BLaER1 treated with 17β-estradiol and CSF1 and Interleukin-3, amounts not matched to agents 10 nM and 100 nM (cell line): ENCODE measurements at regions not wholly inside any gene's neighbourhood (a gene's known extent, or its start where the extent isn't known, plus 50 kb on each side); places are given as distances from the start of the nearest gene placed in this dataset.
A peak's percentile ranks its signal among the peaks of the same experiment; 100 is the strongest.

ENCODE experiments used
- H3K27ac ChIP-seq, 11 experiments: shearing (Covaris generic); formaldehyde crosslinking; 2 replicates each; pipeline ENCODE4 v1.8.1; 2022
- H3K27me3 ChIP-seq, 11 experiments: shearing (Covaris generic); formaldehyde crosslinking; 2 replicates each; pipeline ENCODE4 v1.8.1; 2022
- H3K36me3 ChIP-seq, 11 experiments: shearing (Covaris generic); formaldehyde crosslinking; 2 replicates each; pipeline ENCODE4 v1.8.1; 2022
- H3K4me1 ChIP-seq, 10 experiments: shearing (Covaris generic); formaldehyde crosslinking; 2 replicates each; pipeline ENCODE4 v1.8.1; 2022
- H3K4me2 ChIP-seq, 11 experiments: shearing (Covaris generic); formaldehyde crosslinking; 2 replicates each; pipeline ENCODE4 v1.8.1; 2022
- H3K4me3 ChIP-seq, 10 experiments: shearing (Covaris generic); formaldehyde crosslinking; 2 replicates each; pipeline ENCODE4 v1.8.1; 2022
- H3K9ac ChIP-seq, 11 experiments: shearing (Covaris generic); formaldehyde crosslinking; 2 replicates each; pipeline ENCODE4 v1.8.1; 2022
- H3K9me3 ChIP-seq, 11 experiments: shearing (Covaris generic); formaldehyde crosslinking; replicated peaks in 1 of 11; 2 replicates each; pipeline ENCODE4 v1.8.1; 2022
- H4K20me1 ChIP-seq, 11 experiments: shearing (Covaris generic); formaldehyde crosslinking; 2 replicates each; pipeline ENCODE4 v1.8.1; 2022
- Cebpa-rat ChIP-seq, 11 experiments: shearing (Covaris generic); IDR thresholded peaks; 2 replicates each; pipeline ENCODE4 v1.8.1; 2022

DNA sequence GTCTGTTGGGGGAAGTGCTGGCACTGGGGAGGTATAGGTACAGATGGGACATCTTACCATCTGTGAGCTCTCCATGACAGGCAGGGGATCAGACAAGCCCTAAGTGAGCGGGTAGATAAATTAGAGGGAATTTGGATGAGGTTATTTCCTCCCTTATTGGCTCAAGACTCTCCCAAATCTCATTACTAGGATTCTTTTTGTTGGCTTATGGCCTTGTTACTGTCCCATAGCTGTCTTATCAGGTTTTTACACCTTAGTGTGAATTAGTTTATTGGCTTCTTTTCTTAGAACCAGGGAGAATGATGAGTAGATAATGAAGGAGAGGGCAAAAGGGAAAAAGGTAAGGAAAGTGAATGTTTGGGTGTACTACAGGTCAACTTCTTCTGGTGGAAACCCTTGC is 191.1 kb upstream of the PRICKLE1 start:
- H3K4me3 ChIP-seq, result no peak overlapping the region
- no peak for TF ChIP-seq Cebpa-rat (IDR thresholded peaks at IDR 0.05)
- no peaks in the 10 kb centered on the region for H4K20me1 ChIP-seq
- H3K27ac ChIP-seq, result peak overlapping the region in 1 of 11 experiments; percentile 53; a peak in 1 of 22 replicates
- H3K9ac ChIP-seq, result no peak overlapping the region
- H3K4me2 ChIP-seq, result no peak overlapping the region
- H3K4me1 ChIP-seq, result peaks cover 0 to 15% (median 12%) of the 10 kb centered on the region in 10 experiments; a peak in 16 of 20 replicates
- H3K9me3 ChIP-seq, result no peaks in the 10 kb centered on the region
- H3K36me3 ChIP-seq, result no peaks in the 10 kb centered on the region
- H3K27me3 ChIP-seq, result no peaks in the 10 kb centered on the region

DNA sequence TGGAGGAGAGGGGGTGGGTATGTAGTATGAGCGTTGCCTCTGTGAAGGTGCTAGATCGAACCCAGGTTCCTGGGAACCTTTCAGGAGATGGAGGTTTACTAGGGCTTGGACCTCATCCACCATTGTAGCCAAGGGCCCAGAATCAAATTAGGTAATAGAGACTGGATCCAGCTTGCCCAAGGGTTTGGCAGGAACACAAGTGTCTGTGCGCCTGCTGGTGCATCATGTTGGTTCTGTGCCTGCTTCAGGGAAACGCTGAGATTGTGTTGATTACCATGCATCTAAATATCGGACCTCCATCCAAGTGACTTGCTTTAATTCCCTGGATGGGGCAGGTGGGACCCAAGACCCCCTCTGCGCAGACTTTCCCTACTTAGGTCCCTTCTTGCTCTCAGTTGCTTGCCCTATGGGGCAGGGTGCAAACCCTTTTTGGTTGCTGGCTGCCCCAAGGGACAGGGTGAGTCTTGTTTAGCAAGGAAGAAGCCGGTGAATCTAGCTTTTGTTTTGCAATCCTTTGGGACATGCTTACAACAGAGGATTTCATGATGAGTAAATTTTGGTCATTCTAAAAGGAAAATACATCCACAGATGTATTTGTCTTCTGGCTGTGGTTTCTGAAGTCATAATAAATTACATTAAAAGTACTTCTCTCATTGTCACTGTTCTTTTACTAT is 189.8 kb upstream of the PRICKLE1 start:
- peaks cover 0 to 15% (median 12%) of the 10 kb centered on the region in 10 experiments; a peak in 16 of 20 replicates for H3K4me1 ChIP-seq
- no peak overlapping the region for H3K9ac ChIP-seq
- no peaks in the 10 kb centered on the region for H4K20me1 ChIP-seq
- H3K4me2 ChIP-seq, result peak overlapping the region; percentile 2 to 64 (median 46); a peak in 19 of 22 replicates
- no peaks in the 10 kb centered on the region for H3K9me3 ChIP-seq
- no peak for TF ChIP-seq Cebpa-rat (IDR thresholded peaks at IDR 0.05)
- H3K27me3 ChIP-seq, result no peaks in the 10 kb centered on the region
- H3K27ac ChIP-seq, result peak overlapping the region in 6 of 11 experiments; percentile 18 to 60 (median 40); a peak in 7 of 22 replicates
- H3K36me3 ChIP-seq, result no peaks in the 10 kb centered on the region
- no peak overlapping the region for H3K4me3 ChIP-seq

DNA sequence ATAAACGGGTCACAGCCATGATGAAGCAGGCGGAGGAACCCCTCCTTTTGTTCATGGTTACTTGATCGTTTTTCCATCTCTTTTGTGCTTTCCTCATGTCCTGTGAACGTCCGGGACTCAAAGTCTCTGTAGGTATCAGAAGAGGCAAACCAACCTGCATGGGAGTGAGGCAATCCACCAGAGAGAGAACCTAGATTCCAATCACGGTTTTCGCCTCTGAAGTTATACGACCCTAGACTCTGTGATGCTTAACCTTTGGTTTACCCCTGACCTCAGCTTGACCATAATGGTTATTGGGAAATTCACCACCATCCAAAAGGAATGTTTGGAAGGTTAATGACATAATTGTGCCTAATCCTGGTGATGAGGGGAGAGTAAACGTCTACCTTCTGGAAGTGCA is 186.8 kb upstream of the PRICKLE1 start:
- Histone ChIP-seq H3K4me3 (no peak overlapping the region), H3K27ac (no peak overlapping the region), H4K20me1 (no peaks in the 10 kb centered on the region), H3K4me1 (peaks cover 0 to 15% (median 12%) of the 10 kb centered on the region in 10 experiments; a peak in 16 of 20 replicates), H3K9ac (no peak overlapping the region), H3K9me3 (peaks cover 0 to 4% (median 0%) of the 10 kb centered on the region in 11 experiments; a peak in 1 of 22 replicates), H3K27me3 (no peaks in the 10 kb centered on the region), H3K4me2 (no peak overlapping the region), H3K36me3 (no peaks in the 10 kb centered on the region)
- no peak for TF ChIP-seq Cebpa-rat (IDR thresholded peaks at IDR 0.05)

DNA sequence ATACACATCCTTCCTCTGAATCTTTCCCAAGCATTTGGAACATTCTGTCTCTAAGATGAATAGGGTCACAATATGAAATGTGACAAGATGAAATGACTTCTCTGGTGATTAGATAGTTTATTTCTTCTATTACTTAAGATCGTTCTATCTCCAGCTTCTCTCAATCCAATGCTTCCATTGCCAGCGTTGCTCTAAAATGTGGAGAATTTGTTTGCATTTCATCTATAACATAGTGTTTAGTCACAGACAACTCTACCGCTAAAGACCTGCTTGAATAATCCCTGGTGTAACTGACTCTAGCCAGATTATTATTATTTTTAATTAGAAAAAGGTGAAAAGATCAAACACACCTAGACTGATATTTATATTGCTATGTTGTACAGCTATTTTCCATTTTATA is 184.7 kb upstream of the PRICKLE1 start:
- TF ChIP-seq Cebpa-rat (IDR thresholded peaks at IDR 0.05), result no peak
- Histone ChIP-seq H3K4me2 (no peak overlapping the region), H3K9ac (no peak overlapping the region), H4K20me1 (no peaks in the 10 kb centered on the region), H3K4me3 (no peak overlapping the region), H3K36me3 (no peaks in the 10 kb centered on the region), H3K9me3 (peaks cover 0 to 12% (median 0%) of the 10 kb centered on the region in 11 experiments; a peak in 1 of 22 replicates), H3K27me3 (no peaks in the 10 kb centered on the region), H3K27ac (no peak overlapping the region), H3K4me1 (peaks cover 0 to 4% (median 3%) of the 10 kb centered on the region in 10 experiments; a peak in 13 of 20 replicates)

DNA sequence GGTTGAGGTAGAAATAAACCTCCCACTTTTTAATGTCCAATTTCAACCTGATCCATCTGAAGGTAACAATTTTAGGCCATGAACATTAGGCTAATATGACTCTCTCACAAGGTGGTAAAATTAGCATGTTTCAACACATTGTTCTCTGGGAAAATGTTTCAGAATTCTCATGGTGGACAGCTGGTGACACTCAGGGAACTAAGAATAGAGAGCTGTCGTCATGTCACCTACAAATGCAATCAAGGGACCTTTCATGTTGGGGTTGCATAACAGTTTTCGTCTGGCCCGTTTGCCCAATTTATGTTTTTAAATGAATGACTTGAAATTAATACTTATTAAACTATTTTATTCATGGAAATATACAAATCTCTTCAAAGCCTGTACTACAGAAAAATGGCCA is 180.7 kb upstream of the PRICKLE1 start:
- H3K4me3 ChIP-seq, result no peak overlapping the region
- H3K4me2 ChIP-seq, result no peak overlapping the region
- no peaks in the 10 kb centered on the region for H3K27me3 ChIP-seq
- H3K4me1 ChIP-seq, result no peaks in the 10 kb centered on the region
- no peak overlapping the region for H3K9ac ChIP-seq
- H3K36me3 ChIP-seq, result no peaks in the 10 kb centered on the region
- H3K9me3 ChIP-seq, result peaks cover 0 to 12% (median 0%) of the 10 kb centered on the region in 11 experiments; a peak in 1 of 22 replicates
- H4K20me1 ChIP-seq, result no peaks in the 10 kb centered on the region
- no peak for TF ChIP-seq Cebpa-rat (IDR thresholded peaks at IDR 0.05)
- no peak overlapping the region for H3K27ac ChIP-seq

DNA sequence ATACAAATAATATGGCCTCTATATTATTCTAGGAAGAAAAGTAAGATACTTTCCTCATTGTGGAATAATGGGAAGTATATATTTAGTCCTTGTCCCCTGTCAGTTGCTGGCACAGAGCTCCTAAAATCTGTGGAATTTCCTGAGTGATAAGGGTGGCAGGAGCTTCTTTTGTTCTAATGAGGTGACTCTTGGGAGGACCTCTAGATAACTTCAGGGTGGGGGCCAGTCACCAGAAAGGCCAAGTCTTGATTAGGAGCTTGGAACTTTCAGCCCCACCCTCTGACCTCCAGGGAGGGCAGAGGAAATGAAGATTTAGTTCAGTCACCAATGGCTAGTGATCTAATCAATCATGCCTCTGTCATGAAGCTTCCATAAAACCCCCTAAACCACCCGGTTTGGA is 179.9 kb upstream of the PRICKLE1 start:
- H3K4me2 ChIP-seq, result no peak overlapping the region
- H3K4me3 ChIP-seq, result no peak overlapping the region
- no peak overlapping the region for H3K27ac ChIP-seq
- H4K20me1 ChIP-seq, result no peaks in the 10 kb centered on the region
- no peaks in the 10 kb centered on the region for H3K36me3 ChIP-seq
- H3K4me1 ChIP-seq, result no peaks in the 10 kb centered on the region
- no peaks in the 10 kb centered on the region for H3K27me3 ChIP-seq
- no peak overlapping the region for H3K9ac ChIP-seq
- no peak for TF ChIP-seq Cebpa-rat (IDR thresholded peaks at IDR 0.05)
- peaks cover 0 to 12% (median 0%) of the 10 kb centered on the region in 11 experiments; a peak in 1 of 22 replicates for H3K9me3 ChIP-seq

DNA sequence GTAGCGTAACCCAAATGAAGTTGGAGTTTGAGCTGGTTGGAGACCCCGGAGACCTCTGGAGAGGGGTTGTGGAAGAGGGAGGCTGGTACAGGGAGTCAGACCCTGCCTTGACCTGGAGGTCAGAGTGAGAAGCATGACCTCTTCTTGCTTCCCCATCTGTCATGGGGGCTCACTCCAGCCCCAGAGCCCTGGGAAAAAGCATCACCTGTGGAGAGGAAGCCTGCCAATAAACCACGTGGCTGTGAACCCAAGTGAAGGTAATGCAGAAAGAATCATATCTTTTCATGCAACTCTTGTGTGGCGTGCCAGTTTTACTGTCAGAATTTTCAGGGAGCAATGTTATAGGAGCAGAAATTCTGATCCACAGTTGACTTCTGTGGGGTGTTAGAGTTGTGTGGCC is 178.5 kb upstream of the PRICKLE1 start:
- Histone ChIP-seq H3K27ac (no peak overlapping the region), H4K20me1 (no peaks in the 10 kb centered on the region), H3K27me3 (no peaks in the 10 kb centered on the region), H3K9me3 (peaks cover 0 to 12% (median 0%) of the 10 kb centered on the region in 11 experiments; a peak in 1 of 22 replicates), H3K4me3 (no peak overlapping the region), H3K36me3 (no peaks in the 10 kb centered on the region), H3K4me1 (no peaks in the 10 kb centered on the region), H3K9ac (no peak overlapping the region), H3K4me2 (no peak overlapping the region)
- TF ChIP-seq Cebpa-rat (IDR thresholded peaks at IDR 0.05), result no peak

DNA sequence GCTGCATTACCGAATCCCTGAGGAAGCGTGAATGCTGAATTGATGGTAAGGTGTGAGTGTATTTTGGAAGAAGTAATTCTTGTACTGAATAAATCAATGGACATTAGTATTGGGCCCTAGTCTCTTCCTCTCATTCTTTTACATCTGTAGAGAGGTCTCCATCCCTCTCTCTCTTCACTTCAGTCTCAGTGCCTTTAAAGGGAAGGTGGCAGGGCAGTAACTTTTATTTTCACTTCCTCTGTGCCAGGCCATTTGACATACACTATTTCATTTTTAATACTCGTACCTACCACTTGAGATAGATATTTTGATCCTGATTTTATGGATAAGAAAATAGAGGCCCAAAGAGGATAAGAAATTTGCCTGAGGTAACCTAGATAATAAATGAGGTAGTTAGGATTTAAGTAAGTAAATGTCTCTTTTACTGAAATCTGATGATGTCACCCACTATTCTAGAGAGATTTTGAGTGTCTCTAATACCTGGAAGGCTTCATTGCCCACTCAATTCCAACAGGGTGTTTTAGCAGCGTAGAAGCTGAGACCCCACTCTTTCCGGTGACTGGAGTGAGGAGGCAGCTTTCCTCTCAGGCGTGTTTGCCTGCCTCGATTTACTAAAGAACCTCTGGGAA is 177.9 kb upstream of the PRICKLE1 start:
- no peaks in the 10 kb centered on the region for H3K4me1 ChIP-seq
- H3K9ac ChIP-seq, result no peak overlapping the region
- H3K27ac ChIP-seq, result no peak overlapping the region
- H3K36me3 ChIP-seq, result no peaks in the 10 kb centered on the region
- H3K27me3 ChIP-seq, result no peaks in the 10 kb centered on the region
- H3K9me3 ChIP-seq, result peaks cover 0 to 12% (median 0%) of the 10 kb centered on the region in 11 experiments; a peak in 1 of 22 replicates
- H3K4me2 ChIP-seq, result no peak overlapping the region
- no peak overlapping the region for H3K4me3 ChIP-seq
- H4K20me1 ChIP-seq, result no peaks in the 10 kb centered on the region
- no peak for TF ChIP-seq Cebpa-rat (IDR thresholded peaks at IDR 0.05)

DNA sequence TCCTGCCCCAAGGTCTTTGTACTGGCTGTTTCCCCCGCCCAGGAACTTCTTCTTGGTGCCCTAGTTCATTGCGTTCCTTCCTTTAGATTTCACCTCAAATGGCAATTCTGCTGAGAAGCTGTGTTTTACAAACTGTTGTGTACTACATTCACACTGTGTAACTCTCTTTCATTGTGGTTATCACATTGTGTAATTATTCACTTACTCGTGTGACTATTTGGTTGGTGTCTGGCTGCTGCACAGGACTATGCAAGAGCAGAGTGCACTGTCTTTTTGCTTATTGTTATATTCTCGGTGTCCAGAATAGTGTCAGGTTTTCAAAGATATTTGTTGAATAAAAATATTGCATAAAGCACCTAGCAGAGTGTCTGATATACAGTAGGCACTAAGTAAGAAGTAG is 177.2 kb upstream of the PRICKLE1 start:
- H4K20me1 ChIP-seq, result no peaks in the 10 kb centered on the region
- H3K9ac ChIP-seq, result no peak overlapping the region
- H3K4me1 ChIP-seq, result no peaks in the 10 kb centered on the region
- H3K27ac ChIP-seq, result no peak overlapping the region
- TF ChIP-seq Cebpa-rat (IDR thresholded peaks at IDR 0.05), result no peak
- no peak overlapping the region for H3K4me2 ChIP-seq
- H3K4me3 ChIP-seq, result no peak overlapping the region
- no peaks in the 10 kb centered on the region for H3K36me3 ChIP-seq
- no peaks in the 10 kb centered on the region for H3K27me3 ChIP-seq
- 0 out of 22 replicates have a peak, but pooled peaks cover 0 to 8% (median 0%) of the 10 kb centered on the region in 11 experiments for H3K9me3 ChIP-seq
